ENCODE measurements at regions not wholly inside any gene's neighbourhood (a gene's known extent, or its start where the extent isn't known, plus 50 kb on each side); places are given as distances from the start of the nearest gene placed in this dataset.
"Not testable (repeated sequence)": the region's sequence is repeated elsewhere in the genome, so short reads cannot be mapped to it uniquely, and the experiment has no call there.

DNA sequence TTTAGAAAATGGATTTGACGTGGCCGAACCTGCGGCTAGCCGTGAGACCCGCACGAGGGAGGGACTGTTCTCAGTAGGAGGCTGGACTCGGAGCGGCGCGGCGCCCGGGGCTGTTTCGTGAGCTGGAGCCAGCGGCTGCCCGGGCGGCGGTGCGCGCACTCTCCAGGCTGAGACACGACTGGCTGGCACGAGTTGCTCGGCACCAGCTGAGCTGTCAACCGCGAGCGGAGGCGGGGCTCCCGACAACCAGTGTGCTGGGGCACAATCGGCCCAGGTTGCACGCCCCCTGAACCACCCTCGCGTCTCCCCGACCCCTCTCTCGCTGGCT lies 58.5 kb upstream of the NBPF26 start:
- not testable (repeated sequence) for DNase-seq (ENCODE audit: low spot score)

DNA sequence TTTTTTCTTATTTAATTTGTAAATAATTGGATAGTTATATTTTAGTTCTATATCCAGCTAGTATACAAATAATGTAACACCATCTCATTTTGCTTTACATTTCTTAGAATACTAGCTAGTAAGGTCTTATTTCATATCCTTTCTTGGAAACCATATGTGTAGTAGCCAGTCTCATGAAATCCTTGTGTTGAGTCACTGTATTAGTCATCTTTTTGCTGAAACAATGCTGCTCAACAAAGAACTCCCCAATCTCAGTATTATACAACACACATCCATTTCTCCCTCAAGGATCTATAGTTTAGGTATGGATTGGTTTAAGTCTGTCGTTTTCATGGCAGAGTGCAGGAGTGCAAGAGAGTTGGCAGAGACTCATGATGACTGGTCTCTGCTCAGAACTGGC lies 55.6 kb upstream of the NBPF26 start:
- DNase-seq (ENCODE audit: low spot score): not testable (repeated sequence)

All from CD4-positive, alpha-beta T cell treated with Interleukin-15 for 4 hours (primary cell).